Activated CD8-positive, alpha-beta memory T cell treated with anti-CD3 and anti-CD28 coated beads, Interleukin-2, amount 50 U/mL, for 24 hours (primary cell): ENCODE measurements at regions not wholly inside any gene's neighbourhood (a gene's known extent, or its start where the extent isn't known, plus 50 kb on each side); places are given as distances from the start of the nearest gene placed in this dataset.
A peak's percentile ranks its signal among the peaks of the same experiment; 100 is the strongest.
"Not testable (repeated sequence)": the region's sequence is repeated elsewhere in the genome, so short reads cannot be mapped to it uniquely, and the experiment has no call there.

Experiments used
- DNase-seq: peaks from one replicate; pipeline ENCODE4 v3.0.0-alpha.2; 2020; ENCODE audit errors: extremely low read depth

DNA sequence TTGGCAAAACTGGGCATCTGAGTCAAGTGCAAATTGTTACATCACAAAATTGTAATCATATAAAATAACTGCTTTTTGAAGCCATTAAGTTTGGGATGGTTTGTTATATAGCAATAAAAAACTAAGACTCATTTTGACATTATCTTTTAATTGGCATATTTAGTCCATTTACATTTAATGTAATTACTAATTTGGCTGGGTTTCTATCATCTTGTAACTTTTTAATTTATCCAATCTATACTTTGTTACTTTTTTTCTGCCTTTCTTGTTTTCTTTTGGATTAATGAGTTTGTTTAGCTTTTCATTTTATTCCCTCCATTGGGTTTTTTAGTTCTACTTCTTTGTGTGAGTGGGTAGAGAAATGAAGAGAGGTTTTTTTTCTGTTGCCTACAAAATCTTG is 76.3 kb downstream of the DRAM2 start:
- no peak for DNase-seq

DNA sequence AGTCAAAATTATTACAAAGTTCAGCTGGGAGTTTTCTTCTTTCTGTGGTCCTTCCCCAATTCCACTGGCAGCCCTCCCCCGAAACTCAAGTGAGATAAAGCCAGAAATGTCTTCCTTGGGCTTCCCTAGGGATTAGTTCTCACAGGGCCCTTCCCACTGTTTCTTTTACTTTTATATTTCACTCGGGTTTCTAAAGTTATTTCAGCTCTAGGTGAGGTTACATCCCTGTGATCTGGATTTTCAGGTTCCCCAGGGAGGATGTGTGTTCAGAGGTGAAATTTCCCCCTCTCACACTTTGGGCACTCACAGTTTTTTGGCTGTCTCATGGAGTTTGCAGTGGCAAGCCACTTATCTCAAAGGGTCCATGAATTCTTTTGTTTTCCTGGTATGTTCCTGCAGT is 77.3 kb downstream of the DRAM2 start:
- no peak for DNase-seq

DNA sequence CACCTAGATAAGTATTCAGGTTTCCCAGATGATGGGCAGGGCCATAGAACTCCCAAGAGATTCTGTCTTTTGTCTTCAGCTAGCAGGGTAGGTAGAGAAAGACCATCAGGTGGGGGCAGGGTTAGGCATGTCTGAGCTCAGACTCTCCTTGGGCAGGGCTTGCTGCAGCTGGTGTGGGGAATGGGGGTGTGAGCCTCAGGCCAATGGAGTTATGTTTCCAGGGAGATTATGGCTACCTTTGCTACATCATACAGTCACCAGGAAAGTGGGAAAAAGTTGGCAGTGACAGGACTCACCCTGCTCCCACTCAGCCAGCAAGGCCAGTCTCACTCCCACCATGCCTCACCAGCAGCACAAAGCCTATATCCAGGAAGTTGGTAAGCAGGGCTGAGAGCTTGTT is 77.8 kb downstream of the DRAM2 start:
- no peak for DNase-seq

DNA sequence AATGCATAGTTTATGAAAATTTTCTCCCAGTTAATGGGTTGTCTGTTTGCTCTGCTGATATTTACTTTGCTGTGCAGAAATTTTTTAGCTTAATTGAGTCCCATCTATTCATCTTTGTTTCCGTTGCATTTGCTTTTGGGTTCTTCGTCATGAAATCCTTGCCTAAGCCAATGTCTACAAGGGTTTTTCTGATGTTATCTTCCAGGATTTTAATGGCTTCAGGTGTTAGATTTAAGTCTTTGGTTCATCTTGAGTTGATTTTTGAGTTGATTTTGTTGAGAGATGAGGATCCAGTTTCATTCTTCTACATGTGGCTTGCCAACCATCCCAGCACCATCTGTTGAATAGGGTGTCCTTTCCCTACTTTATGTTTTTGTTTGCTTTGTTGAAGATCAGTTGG is 85.2 kb downstream of the DRAM2 start:
- no peak for DNase-seq

DNA sequence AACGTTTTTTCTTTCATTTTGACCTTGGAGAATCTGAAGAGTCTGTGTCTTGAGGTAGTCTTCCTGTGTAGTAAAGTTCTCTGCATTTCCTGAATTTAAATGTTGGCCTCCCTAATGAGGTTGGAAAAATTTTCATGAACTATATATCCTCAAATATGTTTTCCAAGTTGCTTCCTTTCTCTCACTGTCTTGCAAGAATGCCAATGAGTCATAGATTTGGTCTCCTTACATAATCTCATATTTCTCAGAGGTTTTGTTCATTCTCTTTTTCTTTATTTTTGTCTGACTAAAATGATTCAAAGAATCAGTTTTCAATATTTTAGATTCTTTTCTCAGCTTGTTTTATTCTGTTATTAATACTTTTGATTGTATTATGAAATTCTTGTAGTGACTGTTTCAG is 87.6 kb downstream of the DRAM2 start:
- no peak for DNase-seq

DNA sequence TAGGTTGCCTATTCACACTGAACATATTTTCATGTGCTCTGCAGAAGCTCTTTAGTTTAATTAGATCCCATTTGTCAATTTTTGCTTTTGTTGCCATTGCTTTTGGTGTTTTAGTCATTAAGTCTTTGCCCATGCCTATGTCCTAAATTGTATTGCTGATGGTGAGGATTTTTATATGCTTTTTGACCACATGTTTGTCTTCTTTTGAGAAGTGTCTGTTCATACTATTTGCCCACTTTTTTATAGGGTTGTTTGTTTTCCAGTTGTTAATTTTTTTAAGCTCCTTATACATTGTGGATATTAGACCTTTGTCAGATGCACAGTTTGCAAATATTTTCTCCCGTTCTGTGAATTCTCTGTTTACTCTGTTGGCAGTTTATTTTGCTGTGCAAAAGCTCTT is 84.5 kb upstream of the LRIF1 start:
- not testable (repeated sequence) for DNase-seq

DNA sequence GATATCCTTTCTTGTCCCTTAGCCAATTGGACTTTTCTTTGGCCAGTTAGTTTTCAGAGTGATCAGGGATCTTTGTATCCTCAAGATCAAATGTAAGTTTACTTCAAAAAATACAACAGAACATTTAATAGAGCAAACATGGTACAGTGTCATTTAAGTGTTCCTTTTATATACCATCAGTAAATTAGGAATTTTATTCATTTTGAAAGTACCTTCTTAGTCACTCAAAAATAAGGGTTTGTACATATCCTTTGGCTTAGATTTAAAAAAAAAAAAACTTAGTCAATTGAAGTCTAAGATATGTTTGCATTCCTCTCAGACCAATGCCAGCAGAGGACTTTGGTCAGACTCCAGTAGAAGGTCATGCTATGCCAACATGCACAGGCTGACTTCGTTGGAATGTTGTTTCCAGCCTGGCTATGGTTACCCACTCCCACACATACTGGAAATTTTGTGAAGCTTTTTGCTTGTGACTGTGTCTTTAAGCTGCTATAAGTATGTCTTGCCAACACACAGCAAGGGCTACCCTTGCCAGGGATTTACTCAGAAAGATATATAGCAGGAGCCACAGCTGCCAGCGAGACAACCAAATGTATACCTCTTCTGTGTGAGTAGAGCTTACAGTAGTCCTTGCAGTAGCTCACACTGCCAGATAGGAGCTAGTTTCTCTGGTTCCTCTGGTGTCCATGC is 81.5 kb upstream of the LRIF1 start:
- DNase-seq = no peak

DNA sequence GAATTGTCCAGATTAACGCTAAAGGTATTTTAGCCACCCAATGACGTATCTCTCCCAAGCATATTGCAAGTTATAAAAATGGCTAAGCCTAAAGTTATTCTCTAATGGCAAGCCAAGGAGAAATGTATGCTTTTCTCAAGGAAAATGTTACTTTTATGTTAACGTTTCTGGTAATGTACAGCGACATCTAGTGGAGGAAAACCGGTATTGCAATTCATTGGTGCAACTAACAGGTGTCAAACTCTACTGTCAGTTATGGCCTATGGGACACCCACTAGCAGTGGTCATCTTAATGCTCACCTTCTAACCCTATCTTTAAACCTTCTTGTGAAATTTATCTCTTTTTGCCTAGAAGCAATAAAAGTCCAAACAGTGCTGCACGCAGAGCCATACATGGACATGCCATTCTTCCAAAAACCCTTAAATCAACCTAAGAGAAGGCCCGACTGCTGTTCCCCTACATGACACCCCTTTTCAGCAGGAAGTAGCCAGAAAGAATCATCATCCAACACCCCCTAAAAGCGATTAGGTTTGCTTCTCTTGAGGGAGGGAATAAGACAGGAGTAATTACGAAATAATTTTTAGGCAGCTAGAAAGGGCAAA is 68.7 kb upstream of the LRIF1 start:
- no peak for DNase-seq

DNA sequence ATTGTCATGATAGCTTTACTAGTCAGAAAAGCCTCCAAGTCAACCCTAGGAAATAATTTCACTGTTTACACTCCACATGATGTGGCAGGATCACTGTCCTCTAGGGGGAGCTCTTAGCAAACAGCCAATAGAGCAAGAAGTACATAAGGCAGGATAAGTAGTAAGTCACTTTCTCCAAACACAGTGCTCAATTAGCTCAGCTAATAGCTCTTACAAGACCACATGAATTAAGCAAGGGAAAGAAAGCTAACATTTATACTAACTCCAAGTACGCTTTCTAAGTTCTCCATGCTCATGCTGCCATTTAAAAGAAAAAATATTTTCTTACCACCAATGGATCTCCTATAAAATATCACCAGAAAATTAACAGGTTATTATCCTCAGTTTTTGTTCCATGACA is 66.9 kb upstream of the LRIF1 start:
- DNase-seq = peak; percentile 17

DNA sequence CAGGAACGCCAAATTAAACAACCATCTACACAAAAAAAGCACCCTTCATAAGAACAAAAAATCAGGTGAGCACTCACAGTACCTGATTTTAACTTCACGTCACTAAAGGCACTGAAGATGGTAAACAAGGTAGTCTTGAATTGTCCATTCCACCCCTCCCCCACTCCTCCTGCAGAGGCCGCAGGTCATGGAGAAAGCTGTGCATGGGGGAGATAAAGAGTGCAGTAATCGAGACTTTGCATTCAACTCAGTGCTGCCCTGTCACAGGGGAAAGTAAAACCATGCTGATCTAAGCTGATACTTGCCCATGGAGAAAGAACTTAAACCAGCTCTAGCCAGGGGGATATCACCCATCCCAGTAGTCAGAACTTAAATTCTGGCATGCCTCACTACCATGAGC is 61.4 kb upstream of the LRIF1 start:
- DNase-seq = no peak

DNA sequence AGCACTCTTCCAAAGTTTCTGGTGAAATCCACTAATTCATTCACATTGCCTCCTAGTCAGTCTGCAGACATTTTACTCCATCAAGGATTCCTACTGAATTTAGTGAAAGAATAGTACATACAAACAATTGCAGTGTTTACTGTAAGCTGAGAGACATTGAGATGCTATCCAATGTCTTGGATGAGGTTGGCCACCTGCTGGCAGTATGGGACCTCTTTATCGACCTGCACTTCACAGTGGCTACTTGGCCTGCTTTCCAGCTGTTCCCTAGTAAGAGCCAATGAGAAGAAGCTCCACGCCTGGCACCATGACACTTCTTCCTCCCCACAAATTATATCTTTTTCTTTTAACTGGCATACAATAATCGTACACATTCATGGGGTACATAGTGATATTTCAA is 51.5 kb upstream of the LRIF1 start:
- DNase-seq = no peak
